Islet of Langerhans (tissue), 1 donor: ENCODE measurements at regions not wholly inside any gene's neighbourhood (a gene's known extent, or its start where the extent isn't known, plus 50 kb on each side); places are given as distances from the start of the nearest gene placed in this dataset.

Source experiments
- FAIRE-seq: peaks from one replicate; lab custom pipeline; 2011; peaks lifted over from hg19 to GRCh38; lab: Jason Lieb, UNC

GRCh38 chr2:128618642-128619041 lies 300.0 kb upstream of the HS6ST1 start:
- no peak for FAIRE-seq

- FAIRE-seq: no peak
These were observed 301.0 kb upstream of the HS6ST1 start for GRCh38 chr2:128619471-128620325.

GRCh38 chr2:128621074-128621473 lies 302.4 kb upstream of the HS6ST1 start:
- FAIRE-seq: no peak

GRCh38 chr2:128622371-128622770 lies 303.7 kb upstream of the HS6ST1 start:
- FAIRE-seq: no peak

- FAIRE-seq: no peak
These were observed 304.4 kb upstream of the HS6ST1 start for GRCh38 chr2:128622955-128623620.

- FAIRE-seq: no peak
These were observed 305.4 kb upstream of the HS6ST1 start for GRCh38 chr2:128623776-128624761.

- FAIRE-seq: no peak
These were observed 306.3 kb upstream of the HS6ST1 start for GRCh38 chr2:128624956-128625355.

GRCh38 chr2:128625421-128625820 lies 306.8 kb upstream of the HS6ST1 start:
- no peak for FAIRE-seq

- FAIRE-seq: no peak
These were observed 307.5 kb upstream of the HS6ST1 start for GRCh38 chr2:128625963-128626759.

- FAIRE-seq: no peak
These were observed 308.3 kb upstream of the HS6ST1 start for GRCh38 chr2:128626760-128627511.

- no peak for FAIRE-seq
These were observed 309.5 kb upstream of the HS6ST1 start for GRCh38 chr2:128628206-128628605.

GRCh38 chr2:128628996-128629395 lies 310.3 kb upstream of the HS6ST1 start:
- FAIRE-seq: no peak

- FAIRE-seq: no peak
These were observed 312.5 kb upstream of the HS6ST1 start for GRCh38 chr2:128630974-128631697.

- no peak for FAIRE-seq
These were observed 313.2 kb upstream of the HS6ST1 start for GRCh38 chr2:128631698-128632500.

GRCh38 chr2:128632501-128632800 lies 313.8 kb upstream of the HS6ST1 start:
- no peak for FAIRE-seq

GRCh38 chr2:128633501-128633900 lies 314.8 kb upstream of the HS6ST1 start:
- FAIRE-seq: no peak

GRCh38 chr2:128635361-128635900 lies 316.8 kb upstream of the HS6ST1 start:
- no peak for FAIRE-seq

- no peak for FAIRE-seq
These were observed 318.1 kb upstream of the HS6ST1 start for GRCh38 chr2:128636802-128637147.

- no peak for FAIRE-seq
These were observed 318.9 kb upstream of the HS6ST1 start for GRCh38 chr2:128637481-128638155.
